Stomach (tissue), 8 donors: ENCODE measurements at regions not wholly inside any gene's neighbourhood (a gene's known extent, or its start where the extent isn't known, plus 50 kb on each side); places are given as distances from the start of the nearest gene placed in this dataset.

Source experiments
- DNase-seq, 2 donors: peaks; one replicate each; pipeline versions ENCODE4 v3.0.0 to v3.0.0-alpha.2; 2013 to 2019
- H3K27ac ChIP-seq, 5 donors: fragments of 200-600 bp in 4 of 5; sonication (generic) in 4 of 5; one replicate each; pipeline ENCODE4 v1.5.1; 2013 to 2019; ENCODE audit warnings: mild to moderate bottlenecking in 1 of 5, moderate library complexity in 1 of 5
- H3K27me3 ChIP-seq, 3 donors: fragments of 200-600 bp; sonication (generic); one replicate each; pipeline ENCODE4 v1.5.1; 2017 to 2019; ENCODE audit warnings: mixed run types in 1 of 3
- H3K36me3 ChIP-seq, 4 donors: fragments of 200-600 bp; sonication (generic); 1 replicate in 3 of 4; 2 replicates in 1 of 4; pipeline ENCODE4 v1.5.1; 2016 to 2019
- H3K4me1 ChIP-seq, 4 donors: fragments of 200-600 bp; sonication (generic); one replicate each; pipeline ENCODE4 v1.5.1; 2016 to 2019
- H3K4me3 ChIP-seq, 4 donors: fragments of 200-600 bp; sonication (generic) in 3 of 4; one replicate each; pipeline ENCODE4 v1.5.1; 2016 to 2019; ENCODE audit warnings: mild to moderate bottlenecking in 1 of 4
- H3K9me3 ChIP-seq, 4 donors: fragments of 200-600 bp; sonication (generic); one replicate each; pipeline ENCODE4 v1.5.1; 2016 to 2019
- CTCF ChIP-seq, 7 experiments: fragments of 450-650 bp in 4 of 7; fragments of 200-600 bp in 3 of 7; sonication (generic) in 3 of 7; IDR thresholded peaks; one replicate each; pipeline ENCODE4 v1.5.1; 2016 to 2019; ENCODE audit warnings: antibody characterized with exemption in 7 of 7, control low read depth in 2 of 7, mild to moderate bottlenecking in 1 of 7
- EP300 ChIP-seq: sonication (generic); formaldehyde crosslinking; IDR thresholded peaks from one replicate; pipeline ENCODE4 v1.6.1; 2017; ENCODE audit warnings: antibody characterized with exemption
- POLR2A ChIP-seq, 4 donors: fragments of 450-650 bp; IDR thresholded peaks; one replicate each; pipeline ENCODE4 v1.6.1; 2016; ENCODE audit warnings: antibody characterized with exemption in 4 of 4, control low read depth in 2 of 4, mild to moderate bottlenecking in 1 of 4, moderate library complexity in 1 of 4
- POLR2AphosphoS5 ChIP-seq, 3 donors: sonication (generic); formaldehyde crosslinking; IDR thresholded peaks; one replicate each; pipeline ENCODE4 v1.6.1; 2016; ENCODE audit warnings: antibody characterized with exemption in 3 of 3
- WGBS, 5 donors: extraction: QIAGEN DNeasy Blood & Tissue Kit in 3 of 5; methylation state at CpG; one replicate each; pipeline versions ENCODE4 v1.1.5 to v1.1.7; 2013 to 2018; 5-methylcytosine and 5-hydroxymethylcytosine counted together
- intact Hi-C: fragments of 100-400 bp; cut with DNase I; formaldehyde crosslinking; loops from one replicate; pipeline ENCODE4 v1.15.1; 2023; ENCODE audit warnings: low total_unique reads
- donor health status: healthy with polysubstance abuse.
- donor health status: Bipolar disorder and iron deficiency.
- donor health status: healthy.

GRCh38 chr2:19644763-19645162 lies 257.0 kb downstream of the TTC32 start:
- DNase-seq = no peak
- Histone ChIP-seq H3K27me3 (no peaks in the 10 kb centered on the region), H3K36me3 (no peaks in the 10 kb centered on the region), H3K4me3 (no peak overlapping the region), H3K27ac (no peak overlapping the region), H3K4me1 (no peaks in the 10 kb centered on the region), H3K9me3 (no peaks in the 10 kb centered on the region)
- 86 to 90% (median 90%) methylated on average over 3 of the region's 3 CpGs for WGBS, 5 donors
- intact Hi-C loops = no loop called here
- TF ChIP-seq POLR2AphosphoS5 (IDR thresholded peaks at IDR 0.05) = no peak

- intact Hi-C loops = no loop called here
- H3K36me3 ChIP-seq = no peaks in the 10 kb centered on the region
- TF ChIP-seq POLR2A (IDR thresholded peaks at IDR 0.05) (no peak), EP300 (no peak), POLR2AphosphoS5 (IDR thresholded peaks at IDR 0.05) (no peak), CTCF (IDR thresholded peaks at IDR 0.05) (no peak)
- no peak for DNase-seq
- no peak overlapping the region for H3K4me3 ChIP-seq
- H3K9me3 ChIP-seq = no peaks in the 10 kb centered on the region
- H3K27ac ChIP-seq = no peak overlapping the region
- 70 to 94% (median 84%) methylated on average over 3 of the region's 3 CpGs for WGBS, 5 donors
- no peaks in the 10 kb centered on the region for H3K27me3 ChIP-seq
- no peaks in the 10 kb centered on the region for H3K4me1 ChIP-seq
Observed at GRCh38 chr2:19643117-19643518, 258.7 kb downstream of the TTC32 start.

- Histone ChIP-seq H3K27ac (no peak overlapping the region), H3K4me3 (no peak overlapping the region), H3K36me3 (no peaks in the 10 kb centered on the region), H3K27me3 (no peaks in the 10 kb centered on the region), H3K9me3 (no peaks in the 10 kb centered on the region), H3K4me1 (no peaks in the 10 kb centered on the region)
- no peak for DNase-seq
- TF ChIP-seq POLR2A (IDR thresholded peaks at IDR 0.05) (no peak), EP300 (no peak), CTCF (IDR thresholded peaks at IDR 0.05) (no peak), POLR2AphosphoS5 (IDR thresholded peaks at IDR 0.05) (no peak)
- 83 to 97% (median 94%) methylated on average over 3 of the region's 3 CpGs for WGBS, 5 donors
- intact Hi-C loops = no loop called here
Observed at GRCh38 chr2:19642501-19642900, 259.3 kb downstream of the TTC32 start.

- Histone ChIP-seq H3K36me3 (no peaks in the 10 kb centered on the region), H3K9me3 (no peaks in the 10 kb centered on the region), H3K27me3 (no peaks in the 10 kb centered on the region), H3K4me1 (peaks cover 0 to 7% (median 2%) of the 10 kb centered on the region in 4 donors), H3K27ac (no peak overlapping the region), H3K4me3 (no peak overlapping the region)
- 75 to 90% (median 81%) methylated on average over 7 to 8 of the region's 8 CpGs for WGBS, 5 donors
- TF ChIP-seq EP300 (no peak), CTCF (IDR thresholded peaks at IDR 0.05) (no peak), POLR2AphosphoS5 (IDR thresholded peaks at IDR 0.05) (no peak), POLR2A (IDR thresholded peaks at IDR 0.05) (no peak)
- intact Hi-C loops = no loop called here
- no peak for DNase-seq
Observed at GRCh38 chr2:19635951-19636510, 265.8 kb downstream of the TTC32 start.

- H3K4me3 ChIP-seq = no peak overlapping the region
- peaks cover 0 to 7% (median 2%) of the 10 kb centered on the region in 4 donors for H3K4me1 ChIP-seq
- DNase-seq = peak in 1 of 2 donors; percentile 32
- WGBS, 5 donors = 59 to 69% (median 65%) methylated on average over 5 of the region's 5 CpGs
- H3K36me3 ChIP-seq = no peaks in the 10 kb centered on the region
- H3K9me3 ChIP-seq = peaks cover 0 to 7% (median 3%) of the 10 kb centered on the region in 4 donors
- H3K27ac ChIP-seq = no peak overlapping the region
- H3K27me3 ChIP-seq = no peaks in the 10 kb centered on the region
- no peak for TF ChIP-seq POLR2A (IDR thresholded peaks at IDR 0.05)
- TF ChIP-seq CTCF (IDR thresholded peaks at IDR 0.05) = no peak
- TF ChIP-seq EP300 = no peak
- no peak for TF ChIP-seq POLR2AphosphoS5 (IDR thresholded peaks at IDR 0.05)
- intact Hi-C loops = no loop called here
Observed at GRCh38 chr2:19632403-19632991, 269.3 kb downstream of the TTC32 start.
